ENCODE measurements at regions not wholly inside any gene's neighbourhood (a gene's known extent, or its start where the extent isn't known, plus 50 kb on each side); places are given as distances from the start of the nearest gene placed in this dataset.
A peak's percentile ranks its signal among the peaks of the same experiment; 100 is the strongest.

DNA sequence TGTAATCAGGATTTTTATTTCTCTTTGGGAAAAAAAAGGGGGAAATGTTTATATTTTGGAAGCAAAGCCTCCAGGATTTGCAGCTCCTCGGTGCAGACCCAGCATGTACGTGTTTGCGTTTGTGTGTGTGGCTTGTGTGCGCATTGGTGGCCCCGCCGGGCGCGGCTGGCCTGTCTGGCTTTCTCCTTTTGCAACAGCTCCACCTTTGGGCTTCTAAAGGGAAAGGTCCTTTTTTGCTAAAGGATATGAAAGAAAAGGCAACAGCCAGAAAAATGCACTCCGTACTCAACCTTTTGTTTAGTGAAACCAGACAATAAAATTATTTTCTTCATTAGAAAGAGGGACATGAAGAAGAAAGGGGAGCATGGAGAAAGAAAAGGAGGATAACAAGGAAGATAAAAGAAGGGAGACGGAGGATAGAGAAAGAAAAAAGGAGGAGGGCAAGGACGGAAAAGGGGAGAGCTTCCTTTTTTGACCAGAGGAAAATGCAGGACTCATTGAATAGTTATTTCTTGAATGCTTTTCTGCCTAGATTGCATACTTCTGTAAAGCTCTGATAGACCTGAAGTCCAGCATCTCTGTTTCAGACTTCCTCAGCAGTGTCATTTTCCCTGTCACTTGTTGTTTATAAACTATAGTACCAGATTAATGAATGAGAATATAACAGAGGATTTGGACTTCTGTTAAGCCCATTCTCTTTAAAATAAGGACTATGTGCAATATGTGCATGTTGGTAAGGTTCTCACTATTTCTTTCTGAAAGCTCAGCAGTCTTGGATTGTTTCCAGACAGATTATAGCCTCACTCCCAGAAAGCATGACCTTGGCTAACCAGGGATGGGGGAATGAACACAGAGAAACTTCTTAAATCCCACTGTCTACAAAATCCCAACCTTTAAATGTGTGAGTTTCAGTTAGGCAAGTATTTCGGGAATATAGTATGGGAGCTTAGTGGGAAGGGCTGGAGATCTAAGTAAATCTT is 563.1 kb upstream of the PIK3C3 start:
- DNase-seq (peak; percentile 22 to 84), ATAC-seq (ENCODE audit: low FRiP score in 2 of 2) (peak in 1 of 2 donors; percentile 69)
- no peak overlapping the region for H3K4me3 ChIP-seq
- TF ChIP-seq POLR2A (IDR thresholded peaks at IDR 0.05) = no peak
- TF ChIP-seq POLR2AphosphoS5 (IDR thresholded peaks at IDR 0.05) = no peak
- no peak for TF ChIP-seq EP300 (IDR thresholded peaks at IDR 0.05)
- TF ChIP-seq, protein P1, sequence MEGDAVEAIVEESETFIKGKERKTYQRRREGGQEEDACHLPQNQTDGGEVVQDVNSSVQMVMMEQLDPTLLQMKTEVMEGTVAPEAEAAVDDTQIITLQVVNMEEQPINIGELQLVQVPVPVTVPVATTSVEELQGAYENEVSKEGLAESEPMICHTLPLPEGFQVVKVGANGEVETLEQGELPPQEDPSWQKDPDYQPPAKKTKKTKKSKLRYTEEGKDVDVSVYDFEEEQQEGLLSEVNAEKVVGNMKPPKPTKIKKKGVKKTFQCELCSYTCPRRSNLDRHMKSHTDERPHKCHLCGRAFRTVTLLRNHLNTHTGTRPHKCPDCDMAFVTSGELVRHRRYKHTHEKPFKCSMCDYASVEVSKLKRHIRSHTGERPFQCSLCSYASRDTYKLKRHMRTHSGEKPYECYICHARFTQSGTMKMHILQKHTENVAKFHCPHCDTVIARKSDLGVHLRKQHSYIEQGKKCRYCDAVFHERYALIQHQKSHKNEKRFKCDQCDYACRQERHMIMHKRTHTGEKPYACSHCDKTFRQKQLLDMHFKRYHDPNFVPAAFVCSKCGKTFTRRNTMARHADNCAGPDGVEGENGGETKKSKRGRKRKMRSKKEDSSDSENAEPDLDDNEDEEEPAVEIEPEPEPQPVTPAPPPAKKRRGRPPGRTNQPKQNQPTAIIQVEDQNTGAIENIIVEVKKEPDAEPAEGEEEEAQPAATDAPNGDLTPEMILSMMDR (IDR thresholded peaks at IDR 0.05) = peak in 2 of 6 experiments; percentile 8 to 38
- no peaks in the 10 kb centered on the region for H3K27me3 ChIP-seq
- 8 to 14% methylated on average over 12 of the region's 12 CpGs for WGBS, 2 donors
- H3K36me3 ChIP-seq = no peaks in the 10 kb centered on the region
- no peaks in the 10 kb centered on the region for H3K4me1 ChIP-seq
- H3K9me3 ChIP-seq = no peaks in the 10 kb centered on the region
- H3K27ac ChIP-seq = no peak overlapping the region

DNA sequence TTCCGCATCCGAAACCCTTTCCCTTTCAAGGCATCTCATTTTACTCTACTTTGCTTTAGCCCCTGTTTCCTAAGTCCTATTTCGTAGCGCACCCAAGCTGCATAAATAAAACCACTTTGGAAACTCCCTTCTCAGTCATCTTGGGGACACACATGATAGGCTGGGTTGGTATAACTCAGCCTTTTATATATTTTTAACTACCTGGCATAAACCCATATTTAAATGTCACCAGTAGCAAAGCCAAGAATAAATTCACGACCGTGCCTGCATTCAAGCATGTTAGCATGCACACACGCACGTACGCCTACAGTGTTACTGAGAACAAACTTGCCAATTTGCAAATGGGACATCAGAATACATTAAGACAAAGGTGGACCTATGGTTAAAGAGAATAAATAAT is 564.7 kb upstream of the PIK3C3 start:
- H3K4me1 ChIP-seq = no peaks in the 10 kb centered on the region
- no peaks in the 10 kb centered on the region for H3K27me3 ChIP-seq
- ATAC-seq (ENCODE audit: low FRiP score in 2 of 2) (no peak), DNase-seq (no peak)
- H3K27ac ChIP-seq = no peak overlapping the region
- no peaks in the 10 kb centered on the region for H3K9me3 ChIP-seq
- no peaks in the 10 kb centered on the region for H3K36me3 ChIP-seq
- TF ChIP-seq POLR2A (IDR thresholded peaks at IDR 0.05) = no peak
- WGBS, 2 donors = 57 to 59% methylated on average over 9 of the region's 9 CpGs
- H3K4me3 ChIP-seq = no peak overlapping the region

DNA sequence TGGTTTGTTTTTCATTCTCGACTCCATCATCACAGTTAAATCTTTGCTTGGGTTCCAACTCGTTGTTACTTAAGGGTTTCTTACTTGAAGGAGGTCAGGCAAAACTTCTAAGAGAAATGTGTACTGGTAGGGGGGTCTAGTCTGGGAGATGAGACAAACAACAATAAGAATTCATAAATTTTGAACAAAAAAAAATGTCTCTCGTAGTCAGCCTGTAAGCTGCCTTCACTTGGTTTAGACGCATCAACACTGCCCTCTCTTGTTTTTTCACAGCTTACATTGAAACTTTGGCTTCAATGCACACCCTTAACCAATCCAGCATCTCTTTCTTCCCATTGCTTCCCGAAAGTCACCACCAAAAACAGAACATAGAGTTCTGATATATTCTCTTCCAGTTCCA is 576.4 kb upstream of the PIK3C3 start:
- Histone ChIP-seq H3K27me3 (no peaks in the 10 kb centered on the region), H3K4me3 (no peak overlapping the region), H3K27ac (no peak overlapping the region), H3K9me3 (no peaks in the 10 kb centered on the region), H3K4me1 (no peaks in the 10 kb centered on the region), H3K36me3 (no peaks in the 10 kb centered on the region)
- WGBS, 2 donors = 39 to 40% methylated on average over 5 of the region's 5 CpGs
- ATAC-seq (ENCODE audit: low FRiP score in 2 of 2) = no peak
- TF ChIP-seq, protein P1 (IDR thresholded peaks at IDR 0.05) = no peak
- TF ChIP-seq POLR2AphosphoS5 (IDR thresholded peaks at IDR 0.05) = no peak
- TF ChIP-seq EP300 (IDR thresholded peaks at IDR 0.05) = no peak
- no peak for TF ChIP-seq POLR2A (IDR thresholded peaks at IDR 0.05)
- no peak for DNase-seq

DNA sequence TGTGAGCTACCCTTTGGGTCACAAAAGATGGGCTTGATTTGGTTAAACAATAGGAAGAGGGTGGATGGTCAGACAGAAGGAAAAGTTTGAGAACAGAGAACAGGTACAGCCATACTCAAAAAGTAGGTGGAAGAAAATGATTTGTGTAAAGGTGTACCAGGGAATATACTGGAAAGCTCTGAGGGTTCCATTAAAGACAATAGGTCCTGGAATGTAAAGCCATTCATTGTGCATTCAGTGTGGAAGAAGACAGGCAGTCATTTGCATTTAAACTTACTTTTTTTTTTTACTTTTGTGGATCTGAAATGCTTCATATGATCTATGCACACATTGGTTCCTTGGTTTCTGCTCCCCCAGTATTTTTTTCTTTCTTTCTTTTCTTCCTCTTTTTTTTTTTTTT is 581.4 kb upstream of the PIK3C3 start:
- no peaks in the 10 kb centered on the region for H3K4me1 ChIP-seq
- H3K27ac ChIP-seq = no peak overlapping the region
- no peaks in the 10 kb centered on the region for H3K9me3 ChIP-seq
- no peaks in the 10 kb centered on the region for H3K36me3 ChIP-seq
- ATAC-seq (ENCODE audit: low FRiP score in 2 of 2) = no peak
- no peak overlapping the region for H3K4me3 ChIP-seq
- DNase-seq = no peak
- H3K27me3 ChIP-seq = no peaks in the 10 kb centered on the region
- TF ChIP-seq POLR2AphosphoS5 (IDR thresholded peaks at IDR 0.05) = no peak
- TF ChIP-seq POLR2A (IDR thresholded peaks at IDR 0.05) = no peak
- TF ChIP-seq, protein P1 (IDR thresholded peaks at IDR 0.05) = no peak

DNA sequence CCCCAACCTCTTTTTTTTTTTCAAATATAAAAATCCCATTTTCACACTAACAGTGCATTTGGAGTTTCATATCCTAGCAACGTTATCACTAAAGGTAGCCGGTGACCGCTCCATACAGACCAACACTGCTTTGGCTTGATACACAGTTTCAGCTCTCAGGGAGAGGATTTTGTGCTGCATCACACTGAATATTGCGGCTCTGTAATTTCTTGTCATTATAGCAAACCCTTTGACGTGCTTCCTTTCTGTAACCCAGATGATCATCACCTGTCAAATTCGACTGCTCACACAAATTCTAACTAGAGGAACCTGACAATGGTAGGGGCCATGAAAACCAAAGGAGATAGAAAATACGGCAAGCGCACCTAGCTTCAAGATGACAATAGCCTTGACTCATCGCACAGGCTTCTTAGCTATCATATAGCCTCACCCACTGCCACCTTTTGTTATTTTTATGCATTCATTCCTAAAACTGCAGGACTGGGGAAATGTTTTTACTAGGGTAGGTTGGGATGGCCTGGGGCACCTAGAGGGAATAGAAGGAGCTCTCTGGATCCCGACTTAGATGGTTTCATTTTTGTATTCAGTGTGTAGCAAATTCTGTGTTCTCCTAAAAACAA is 582.9 kb upstream of the PIK3C3 start:
- 89% methylated on average over 9 to 10 of the region's 10 CpGs for WGBS, 2 donors
- TF ChIP-seq, protein P1 (IDR thresholded peaks at IDR 0.05) = no peak
- TF ChIP-seq EP300 (IDR thresholded peaks at IDR 0.05) (no peak), POLR2AphosphoS5 (IDR thresholded peaks at IDR 0.05) (no peak), POLR2A (IDR thresholded peaks at IDR 0.05) (no peak)
- H3K9me3 ChIP-seq = no peaks in the 10 kb centered on the region
- no peaks in the 10 kb centered on the region for H3K27me3 ChIP-seq
- H3K27ac ChIP-seq = no peak overlapping the region
- DNase-seq (no peak), ATAC-seq (ENCODE audit: low FRiP score in 2 of 2) (no peak)
- H3K36me3 ChIP-seq = no peaks in the 10 kb centered on the region
- H3K4me1 ChIP-seq = no peaks in the 10 kb centered on the region
- no peak overlapping the region for H3K4me3 ChIP-seq
